GM12865 (cell line): ENCODE measurements at regions not wholly inside any gene's neighbourhood (a gene's known extent, or its start where the extent isn't known, plus 50 kb on each side); places are given as distances from the start of the nearest gene placed in this dataset.

Experiments used
- DNase-seq: peaks from one replicate; pipeline ENCODE4 v3.0.0; 2010; ENCODE audit warnings: low read depth
- H3K4me3 ChIP-seq: 2 replicates; pipeline ENCODE4 v1.5.1; 2011; ENCODE audit warnings: mild to moderate bottlenecking, low read depth, low read length, control low read depth
- CTCF ChIP-seq: IDR thresholded peaks from 2 replicates; pipeline ENCODE4 v1.5.1; 2011; ENCODE audit warnings: low read length, control low read depth, low read depth, inconsistent platforms; ENCODE audit not compliant: insufficient read depth; ENCODE audit errors: missing control alignments

- no peak overlapping the region for H3K4me3 ChIP-seq
- DNase-seq = no peak
- TF ChIP-seq CTCF = no peak
Observed at GRCh38 chr4:185920171-185920570, 108.2 kb upstream of the SORBS2 start.

- no peak for DNase-seq
- TF ChIP-seq CTCF = no peak
Observed at GRCh38 chr4:185920691-185921260, 108.8 kb upstream of the SORBS2 start.

DNA sequence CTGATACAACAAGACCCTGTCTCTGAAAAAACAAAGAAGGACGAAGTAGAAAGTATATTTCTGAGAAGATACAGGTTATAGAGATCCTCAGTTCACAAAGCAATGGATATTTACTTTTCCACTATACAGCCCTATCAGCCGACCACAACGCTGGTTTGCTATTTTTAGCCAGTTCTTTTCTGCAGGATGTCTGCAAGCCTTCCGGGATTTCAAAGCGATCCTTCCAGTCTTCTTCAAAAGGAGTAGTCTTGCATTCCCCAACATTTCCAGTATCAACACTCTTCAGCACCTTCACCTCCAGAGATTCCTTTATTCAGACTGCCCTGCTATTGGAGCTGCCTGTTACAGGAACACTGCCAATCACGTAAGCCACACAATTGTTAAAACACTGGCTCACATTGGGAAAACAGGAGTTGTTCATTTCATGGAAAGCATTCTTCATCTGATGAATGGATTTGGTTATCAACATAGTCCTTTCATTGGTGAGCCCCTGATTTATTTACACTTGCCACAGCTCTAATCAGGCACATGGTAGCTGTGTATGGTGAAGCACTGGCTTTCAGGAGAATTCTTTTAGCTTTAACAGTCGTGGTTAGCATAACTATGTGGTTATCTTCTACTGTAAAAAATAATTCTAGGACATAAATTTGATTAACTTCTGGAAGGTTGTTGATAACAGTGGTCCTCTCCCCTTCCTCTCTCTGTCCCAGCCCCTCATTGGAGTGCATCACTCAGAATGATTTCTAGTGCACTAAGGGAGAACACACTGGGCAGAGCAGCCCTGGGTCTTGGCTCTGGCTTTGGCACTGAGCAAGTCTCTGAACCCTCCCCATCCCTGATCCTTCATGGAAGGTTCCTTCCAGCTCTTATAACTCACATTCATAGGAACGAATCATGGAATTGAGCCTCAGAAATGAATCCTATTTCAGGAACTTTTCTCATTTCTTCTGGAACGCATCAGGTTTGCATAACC is 109.9 kb upstream of the SORBS2 start:
- no peak overlapping the region for H3K4me3 ChIP-seq
- DNase-seq = no peak
- TF ChIP-seq CTCF = no peak

More at GRCh38 chr4:185920691-185921260, 108.8 kb upstream of the SORBS2 start:
- no peak overlapping the region for H3K4me3 ChIP-seq

- no peak for DNase-seq
- H3K4me3 ChIP-seq = no peak overlapping the region
- TF ChIP-seq CTCF = no peak
Observed at GRCh38 chr4:185924458-185925044, 112.6 kb upstream of the SORBS2 start.

DNA sequence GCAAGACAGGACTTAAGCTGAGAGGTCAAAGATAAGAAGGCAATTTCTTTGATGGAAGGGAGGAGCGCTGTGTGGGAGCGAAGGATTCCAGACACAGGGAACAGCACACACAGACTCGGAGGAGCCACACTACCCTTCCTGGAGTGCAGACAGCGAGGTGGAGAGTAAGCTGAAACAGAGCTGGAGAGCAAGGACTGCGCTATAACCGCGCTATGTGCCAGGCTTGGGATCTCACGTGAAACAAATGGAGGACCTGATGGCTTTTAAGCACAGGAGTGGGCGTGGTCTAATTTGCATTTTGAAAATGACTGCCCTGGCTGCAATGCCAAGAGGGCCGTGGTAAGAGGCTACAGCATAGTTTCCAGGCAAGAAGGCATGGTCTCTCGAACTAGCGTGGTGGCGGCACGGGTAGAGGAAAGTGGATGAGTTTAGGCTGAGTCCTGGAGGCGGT is 113.9 kb upstream of the SORBS2 start:
- DNase-seq = no peak
- H3K4me3 ChIP-seq = no peak overlapping the region
- no peak for TF ChIP-seq CTCF

DNA sequence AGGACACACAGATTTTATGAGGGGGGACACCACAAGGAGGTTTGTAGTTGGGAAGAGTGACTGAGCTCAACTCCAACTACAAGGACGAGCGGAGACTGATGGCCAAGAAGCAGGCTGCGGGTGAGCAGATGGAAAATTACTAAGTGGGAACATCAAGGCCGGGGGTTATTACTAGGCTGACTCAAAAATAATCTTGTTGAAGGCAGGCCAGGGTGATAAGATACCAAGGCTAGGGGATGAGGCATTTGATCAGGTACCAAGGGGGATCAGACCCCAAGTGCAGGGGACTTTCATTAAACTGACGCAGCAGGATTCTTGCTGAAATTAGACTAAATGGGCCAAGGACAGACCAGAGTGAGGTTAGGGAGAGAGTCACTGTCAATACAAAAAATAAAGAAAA is 119.4 kb upstream of the SORBS2 start:
- no peak overlapping the region for H3K4me3 ChIP-seq
- TF ChIP-seq CTCF = no peak
- DNase-seq = no peak
